ENCODE measurements at regions not wholly inside any gene's neighbourhood (a gene's known extent, or its start where the extent isn't known, plus 50 kb on each side); places are given as distances from the start of the nearest gene placed in this dataset.
"Not testable (repeated sequence)": the region's sequence is repeated elsewhere in the genome, so short reads cannot be mapped to it uniquely, and the experiment has no call there.

DNA sequence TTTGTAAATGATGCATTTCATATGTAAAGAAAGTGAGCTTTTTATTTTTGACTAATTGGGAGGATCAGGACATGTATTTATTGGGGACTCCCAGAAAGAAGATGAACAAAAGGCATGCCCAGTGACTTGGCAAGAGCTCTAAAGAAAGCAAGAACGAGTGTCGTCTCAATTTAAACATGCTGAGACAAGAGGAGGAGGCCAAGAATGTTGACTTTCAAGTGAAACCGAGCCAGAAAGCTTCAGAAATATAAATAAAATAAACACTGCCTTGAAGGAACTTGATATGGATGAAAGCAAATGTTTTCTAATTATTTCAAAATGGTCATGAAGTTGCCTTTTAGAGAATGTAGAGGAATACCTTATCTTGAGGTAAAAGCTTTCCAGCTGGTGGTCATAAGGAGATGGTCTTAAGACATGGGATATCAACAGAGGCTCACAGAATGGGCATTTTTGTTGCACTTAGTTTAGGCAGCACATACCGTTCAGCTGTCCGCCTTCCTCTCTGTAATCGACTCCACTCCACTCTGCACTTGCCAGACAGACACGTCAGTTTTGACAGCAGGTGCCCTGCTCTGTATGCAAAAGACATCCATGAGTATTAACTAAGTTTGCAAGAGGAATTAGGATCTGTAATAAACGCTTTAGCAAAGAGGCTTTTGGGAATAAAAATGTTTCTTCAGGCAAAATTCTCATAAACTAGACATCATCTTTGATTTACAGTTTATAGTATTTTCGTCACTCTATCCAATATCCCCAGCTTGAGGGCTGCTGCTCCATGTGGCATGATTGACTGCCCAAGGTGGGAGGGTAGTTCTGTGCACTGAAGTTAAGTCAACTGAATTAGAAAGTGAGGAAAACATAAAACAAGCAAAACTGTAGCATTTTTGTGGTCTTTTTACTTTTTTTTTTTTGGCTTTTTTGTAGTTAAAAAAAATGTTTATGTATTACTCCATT lies 613.1 kb downstream of the PKHD1 start:
- no peak overlapping the region for H3K4me3 ChIP-seq (ENCODE audit: low read depth, low read length)
- no peaks in the 10 kb centered on the region for H3K27me3 ChIP-seq (ENCODE audit: control insufficient read depth, insufficient read depth, low read length)
- no peak for DNase-seq (ENCODE audit: low read depth)
- no peaks in the 10 kb centered on the region for H3K36me3 ChIP-seq (ENCODE audit: control insufficient read depth, insufficient read depth, low read length)
- no peak for TF ChIP-seq CTCF (IDR thresholded peaks at IDR 0.05; ENCODE audit: insufficient read depth, low read length, poor library complexity, severe bottlenecking)

- no peak for DNase-seq (ENCODE audit: low read depth)
- no peak for TF ChIP-seq CTCF (IDR thresholded peaks at IDR 0.05; ENCODE audit: insufficient read depth, low read length, poor library complexity, severe bottlenecking)
- H3K36me3 ChIP-seq (ENCODE audit: control insufficient read depth, insufficient read depth, low read length), result no peaks in the 10 kb centered on the region
- H3K4me3 ChIP-seq (ENCODE audit: low read depth, low read length), result no peak overlapping the region
- H3K27me3 ChIP-seq (ENCODE audit: control insufficient read depth, insufficient read depth, low read length), result no peaks in the 10 kb centered on the region
These were observed 609.6 kb downstream of the PKHD1 start for GRCh38 chr6:51477711-51478311.

- TF ChIP-seq CTCF (IDR thresholded peaks at IDR 0.05; ENCODE audit: insufficient read depth, low read length, poor library complexity, severe bottlenecking), result no peak
- Histone ChIP-seq H3K27me3 (ENCODE audit: control insufficient read depth, insufficient read depth, low read length) (no peaks in the 10 kb centered on the region), H3K36me3 (ENCODE audit: control insufficient read depth, insufficient read depth, low read length) (no peaks in the 10 kb centered on the region), H3K4me3 (ENCODE audit: low read depth, low read length) (no peak overlapping the region)
- DNase-seq (ENCODE audit: low read depth), result no peak
These were observed 608.1 kb downstream of the PKHD1 start for GRCh38 chr6:51479296-51479695.

GRCh38 chr6:51480040-51480439 lies 607.4 kb downstream of the PKHD1 start:
- DNase-seq (ENCODE audit: low read depth), result no peak
- H3K27me3 ChIP-seq (ENCODE audit: control insufficient read depth, insufficient read depth, low read length), result no peaks in the 10 kb centered on the region
- H3K36me3 ChIP-seq (ENCODE audit: control insufficient read depth, insufficient read depth, low read length), result no peaks in the 10 kb centered on the region
- no peak overlapping the region for H3K4me3 ChIP-seq (ENCODE audit: low read depth, low read length)
- no peak for TF ChIP-seq CTCF (IDR thresholded peaks at IDR 0.05; ENCODE audit: insufficient read depth, low read length, poor library complexity, severe bottlenecking)

- H3K36me3 ChIP-seq (ENCODE audit: control insufficient read depth, insufficient read depth, low read length); H3K4me3 ChIP-seq (ENCODE audit: low read depth, low read length); DNase-seq (ENCODE audit: low read depth); H3K27me3 ChIP-seq (ENCODE audit: control insufficient read depth, insufficient read depth, low read length): not testable (repeated sequence)
These were observed 601.5 kb downstream of the PKHD1 start for GRCh38 chr6:51485869-51486268.

- no peak for TF ChIP-seq CTCF (IDR thresholded peaks at IDR 0.05; ENCODE audit: insufficient read depth, low read length, poor library complexity, severe bottlenecking)
- no peak for DNase-seq (ENCODE audit: low read depth)
- Histone ChIP-seq H3K36me3 (ENCODE audit: control insufficient read depth, insufficient read depth, low read length) (no peaks in the 10 kb centered on the region), H3K4me3 (ENCODE audit: low read depth, low read length) (no peak overlapping the region), H3K27me3 (ENCODE audit: control insufficient read depth, insufficient read depth, low read length) (no peaks in the 10 kb centered on the region)
These were observed 599.5 kb downstream of the PKHD1 start for GRCh38 chr6:51487937-51488336.
